NCI-H2171 treated with DMSO at 0.1 percent for 48 hours (cell line): ENCODE measurements at regions not wholly inside any gene's neighbourhood (a gene's known extent, or its start where the extent isn't known, plus 50 kb on each side); places are given as distances from the start of the nearest gene placed in this dataset.

Experiments used
- DNase-seq: peaks from one replicate; lab custom pipeline; 2025; lab: John Stamatoyannopoulos, UW

- DNase-seq: no peak
Measured at GRCh38 chr16:73743665-73744496, 552.7 kb upstream of the PSMD7 start.

DNA sequence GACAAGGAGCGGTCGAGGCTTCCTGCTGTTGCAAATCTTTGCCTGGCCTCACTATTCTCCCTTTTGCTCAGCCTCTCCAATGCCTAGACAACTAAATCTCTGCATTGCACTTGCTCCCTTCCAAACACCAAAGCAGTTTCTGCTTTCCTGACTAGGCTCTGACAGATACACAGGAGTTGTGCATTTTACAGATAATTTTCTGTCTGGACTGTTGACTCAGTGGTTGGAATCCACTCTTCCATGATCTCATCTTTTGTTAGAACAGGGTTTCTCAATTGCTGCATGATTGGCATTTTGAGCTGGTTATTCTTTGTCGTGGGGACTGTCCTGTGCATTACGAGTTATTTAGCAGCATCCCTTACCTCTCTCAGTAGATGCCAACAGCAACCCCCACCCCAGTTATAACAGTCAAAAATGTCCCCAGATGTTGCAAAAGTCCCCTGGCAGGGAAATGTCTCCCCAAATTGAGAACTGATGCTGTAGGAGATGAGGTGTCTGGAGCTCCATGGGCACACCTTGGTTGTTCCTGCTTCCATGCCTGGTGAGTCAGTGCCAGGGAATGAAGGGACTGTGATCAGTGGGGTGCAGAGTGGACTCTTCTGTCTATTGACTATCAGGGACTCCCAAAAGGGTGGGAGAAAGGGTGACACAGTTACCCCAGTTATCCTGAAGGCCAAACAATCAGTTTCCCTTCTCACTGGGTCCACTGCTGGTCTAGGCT lies 557.4 kb upstream of the PSMD7 start:
- no peak for DNase-seq

DNA sequence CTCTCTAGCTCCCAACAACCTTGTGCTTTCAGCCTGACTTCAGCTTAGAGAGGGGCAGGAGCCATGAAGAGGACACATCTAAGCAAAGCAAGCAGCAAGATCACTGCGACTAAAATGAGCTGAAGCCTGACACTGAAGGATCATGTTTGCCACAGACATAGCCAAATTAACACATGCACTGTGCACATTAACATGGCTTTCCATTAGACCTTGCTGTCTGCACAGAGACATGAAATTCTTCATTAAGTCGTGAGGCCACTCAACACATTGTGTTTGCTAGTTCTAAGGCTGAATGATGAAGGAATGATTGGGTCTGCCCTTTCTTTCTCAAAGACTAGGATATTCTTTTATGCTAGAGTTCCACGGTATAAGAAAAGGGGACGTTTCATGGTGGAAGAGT lies 558.3 kb upstream of the PSMD7 start:
- DNase-seq: no peak

- no peak for DNase-seq
Measured at GRCh38 chr16:73737637-73738036, 559.0 kb upstream of the PSMD7 start.

DNA sequence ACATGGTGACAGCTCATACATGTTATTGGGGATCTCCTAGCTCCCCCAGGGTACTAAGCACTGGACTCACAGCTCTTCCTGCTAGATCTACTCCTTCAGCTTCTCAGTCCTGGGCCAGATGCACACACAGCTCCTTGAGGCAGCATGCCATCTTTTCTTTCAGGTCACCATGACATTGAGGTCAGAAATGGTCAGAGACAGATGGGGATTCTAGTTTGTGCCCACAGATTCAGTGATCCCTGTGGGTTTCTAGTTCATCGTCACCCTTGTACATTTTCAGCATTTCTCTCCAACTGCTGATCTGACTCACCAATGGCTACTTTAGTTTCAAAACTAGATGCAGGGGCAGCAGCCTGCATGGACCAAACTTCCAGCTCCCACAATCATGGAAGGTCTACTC lies 560.7 kb upstream of the PSMD7 start:
- no peak for DNase-seq

DNA sequence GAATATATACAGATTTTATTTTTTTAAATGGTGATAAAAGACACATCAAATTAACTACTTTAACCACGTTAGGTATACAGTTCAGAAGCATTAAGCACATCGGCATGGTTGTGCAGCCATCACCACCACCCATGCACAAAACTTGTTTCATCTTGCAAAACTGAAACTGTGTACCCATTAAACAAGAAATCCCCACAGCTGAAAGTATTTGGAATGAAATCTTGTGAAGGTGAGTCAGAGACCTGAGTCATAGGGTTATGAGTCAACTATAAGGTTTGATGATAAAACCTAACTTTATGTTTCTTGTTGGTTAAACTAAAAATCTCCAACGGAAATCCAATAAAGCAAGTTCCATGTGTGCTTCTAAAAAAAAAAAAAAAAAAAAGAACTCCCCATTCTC lies 561.6 kb upstream of the PSMD7 start:
- no peak for DNase-seq

DNA sequence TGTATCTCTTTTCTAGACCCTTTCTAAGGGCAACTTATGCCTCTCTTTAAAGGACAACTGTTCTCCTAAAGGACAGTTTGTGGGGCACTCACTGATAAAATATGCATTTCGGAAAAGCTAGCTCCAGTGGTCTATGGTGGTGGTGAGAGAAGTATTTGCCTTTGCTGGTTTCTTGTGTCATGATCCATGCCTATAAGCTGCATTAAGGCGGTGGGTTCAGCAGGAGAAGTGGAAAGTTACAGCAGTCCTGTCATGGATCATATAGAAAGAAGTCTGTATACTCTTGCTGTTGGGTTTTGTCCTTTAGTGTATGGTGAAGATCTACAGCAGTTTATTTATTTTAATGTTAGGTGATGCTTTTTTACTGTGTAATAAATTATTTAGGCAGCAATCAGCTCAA lies 563.9 kb upstream of the PSMD7 start:
- DNase-seq: no peak

- no peak for DNase-seq
Measured at GRCh38 chr16:73732143-73732542, 564.5 kb upstream of the PSMD7 start.

DNA sequence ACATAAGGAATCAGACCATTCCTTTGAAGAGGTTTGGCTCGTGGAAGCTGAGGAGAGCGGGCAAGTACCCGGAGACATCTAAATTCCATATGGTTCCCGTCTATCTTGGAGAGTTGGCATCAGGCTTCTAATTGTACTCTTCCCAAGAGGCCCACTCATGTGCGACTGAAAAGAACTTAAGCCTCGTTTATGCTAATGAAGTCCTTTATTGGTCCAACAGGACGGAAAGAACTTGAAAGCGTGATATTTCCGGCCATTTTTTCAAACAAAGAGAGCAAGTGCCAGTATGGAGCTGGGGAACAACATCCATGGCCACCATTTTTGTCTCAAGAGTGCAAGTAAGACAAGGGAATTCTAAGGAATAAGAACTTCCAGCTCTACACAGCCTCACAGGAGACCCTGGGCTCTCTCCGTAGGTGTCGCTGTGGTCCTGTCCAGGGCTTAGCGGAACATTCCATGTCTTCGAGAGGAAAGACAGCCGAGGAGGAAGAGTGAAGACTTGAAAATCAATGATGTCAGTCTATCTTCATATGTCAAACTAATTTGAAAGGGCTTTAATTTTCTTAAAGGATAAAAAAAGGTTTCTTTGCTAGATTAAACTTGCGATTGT lies 566.0 kb upstream of the PSMD7 start:
- no peak for DNase-seq

DNA sequence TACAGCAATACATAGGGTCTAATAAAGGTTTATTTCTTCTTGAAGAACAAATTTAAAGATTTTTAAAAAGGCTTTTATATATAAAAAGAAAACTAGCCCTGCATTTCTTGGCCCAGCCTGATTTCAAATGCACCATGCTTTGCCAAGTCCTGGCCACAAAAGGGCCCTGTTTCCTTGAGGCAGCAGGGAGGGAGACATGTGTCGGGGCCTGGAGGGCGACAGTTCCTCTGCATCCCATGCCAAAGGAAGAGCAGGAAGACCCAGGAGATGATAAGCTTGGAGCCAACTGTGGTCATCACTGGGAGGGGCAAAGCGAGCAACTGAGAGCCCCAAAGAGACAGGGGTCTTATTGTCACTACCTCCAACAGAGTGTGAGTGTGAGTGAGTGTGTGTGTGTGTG lies 571.5 kb upstream of the PSMD7 start:
- DNase-seq: no peak

- DNase-seq: no peak
Measured at GRCh38 chr16:73724503-73724902, 572.1 kb upstream of the PSMD7 start.

DNA sequence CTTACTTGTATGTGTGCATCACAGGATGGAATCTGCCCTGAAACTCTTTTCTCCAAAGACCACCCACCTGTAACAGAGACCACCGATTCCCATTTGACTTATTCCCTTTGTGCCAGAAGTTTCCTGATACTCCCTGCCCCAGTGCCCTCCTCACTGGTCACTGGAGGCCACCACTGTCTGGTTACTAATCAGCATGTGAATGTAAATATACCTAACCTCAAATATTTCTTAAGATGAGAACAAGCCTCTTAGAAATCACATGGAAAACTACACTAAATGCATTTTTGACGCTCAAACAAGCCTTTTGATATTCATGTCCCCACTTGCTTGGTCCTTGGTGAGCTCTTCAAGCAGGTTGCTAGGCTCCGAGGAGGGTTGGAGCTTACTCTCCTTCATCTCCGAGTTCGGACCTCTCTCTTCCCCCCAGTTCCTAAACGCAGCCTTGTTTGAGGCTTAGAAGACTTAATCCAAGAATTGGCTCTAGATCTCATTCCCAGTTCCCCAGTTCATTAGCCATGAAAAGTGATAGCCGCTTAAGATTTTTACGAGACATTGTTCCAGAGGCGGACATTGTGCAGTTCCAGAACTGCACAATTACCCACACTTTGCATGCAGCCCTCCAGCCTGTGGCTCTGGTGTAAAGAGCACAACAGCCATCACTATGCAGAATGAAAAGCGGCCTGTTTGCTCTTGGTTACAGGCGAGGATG lies 579.2 kb upstream of the PSMD7 start:
- no peak for DNase-seq

GRCh38 chr16:73714976-73715375 lies 581.6 kb upstream of the PSMD7 start:
- no peak for DNase-seq

- no peak for DNase-seq
Measured at GRCh38 chr16:73713778-73714495, 582.7 kb upstream of the PSMD7 start.

- no peak for DNase-seq
Measured at GRCh38 chr16:73713251-73713650, 583.4 kb upstream of the PSMD7 start.

- no peak for DNase-seq
Measured at GRCh38 chr16:73711406-73712080, 585.1 kb upstream of the PSMD7 start.

DNA sequence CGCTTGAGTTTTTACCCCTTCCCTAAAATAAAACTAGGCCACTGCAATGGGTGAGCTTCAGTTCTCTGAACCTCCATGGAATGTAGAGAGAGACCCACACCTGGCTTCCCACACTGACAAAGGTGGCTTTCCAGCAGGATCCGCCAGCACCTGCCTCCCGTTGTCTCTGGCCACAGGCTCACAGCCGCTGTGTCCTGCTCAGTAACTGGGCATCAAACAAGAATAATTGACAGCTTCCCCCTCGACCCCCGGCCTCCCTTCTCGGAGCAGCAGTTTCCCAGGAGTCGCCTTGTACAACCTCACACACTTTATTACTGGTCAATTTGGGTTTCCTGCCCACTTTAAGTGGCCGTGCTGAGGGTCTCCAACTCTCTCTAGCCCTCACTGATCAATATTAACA lies 586.1 kb upstream of the PSMD7 start:
- DNase-seq: no peak

DNA sequence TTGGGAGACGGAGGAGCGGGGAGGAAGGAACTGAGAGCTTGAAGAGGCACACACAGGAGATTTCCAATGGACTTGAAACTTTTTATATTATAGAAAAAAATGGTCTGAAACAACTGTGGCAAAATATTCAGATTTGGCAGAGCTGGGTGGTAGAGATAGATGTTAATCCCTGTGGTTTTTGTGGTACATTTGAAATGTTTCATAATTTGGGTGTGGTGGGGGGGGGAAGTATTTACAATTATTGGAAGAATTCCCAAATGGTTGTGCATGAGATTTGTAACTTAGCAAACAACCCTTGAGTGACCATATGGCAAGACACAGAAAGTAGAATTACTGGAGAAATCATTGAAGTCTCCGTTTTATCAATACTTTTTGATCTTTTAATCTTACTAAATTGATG lies 588.8 kb upstream of the PSMD7 start:
- no peak for DNase-seq

GRCh38 chr16:73703891-73704290 lies 592.7 kb upstream of the PSMD7 start:
- no peak for DNase-seq

- DNase-seq: no peak
Measured at GRCh38 chr16:73697336-73697735, 599.3 kb upstream of the PSMD7 start.

- DNase-seq: no peak
Measured at GRCh38 chr16:73692861-73693260, 603.8 kb upstream of the PSMD7 start.
